ENCODE measurements at regions not wholly inside any gene's neighbourhood (a gene's known extent, or its start where the extent isn't known, plus 50 kb on each side); places are given as distances from the start of the nearest gene placed in this dataset.
"Not testable (repeated sequence)": the region's sequence is repeated elsewhere in the genome, so short reads cannot be mapped to it uniquely, and the experiment has no call there.

- H3K4me1 ChIP-seq (ENCODE audit: insufficient read depth, low read length, severe bottlenecking): no peaks in the 10 kb centered on the region
- H3K9ac ChIP-seq (ENCODE audit: low read length): no peak overlapping the region
- H3K27ac ChIP-seq (ENCODE audit: low read depth, low read length, poor library complexity, severe bottlenecking): no peak overlapping the region
- H3K9me2 ChIP-seq (ENCODE audit: low read depth, low read length): no peaks in the 10 kb centered on the region
- TF ChIP-seq EZH2 (IDR thresholded peaks at IDR 0.05; ENCODE audit: borderline replicate concordance, low read length): no peak
- TF ChIP-seq, protein P1, sequence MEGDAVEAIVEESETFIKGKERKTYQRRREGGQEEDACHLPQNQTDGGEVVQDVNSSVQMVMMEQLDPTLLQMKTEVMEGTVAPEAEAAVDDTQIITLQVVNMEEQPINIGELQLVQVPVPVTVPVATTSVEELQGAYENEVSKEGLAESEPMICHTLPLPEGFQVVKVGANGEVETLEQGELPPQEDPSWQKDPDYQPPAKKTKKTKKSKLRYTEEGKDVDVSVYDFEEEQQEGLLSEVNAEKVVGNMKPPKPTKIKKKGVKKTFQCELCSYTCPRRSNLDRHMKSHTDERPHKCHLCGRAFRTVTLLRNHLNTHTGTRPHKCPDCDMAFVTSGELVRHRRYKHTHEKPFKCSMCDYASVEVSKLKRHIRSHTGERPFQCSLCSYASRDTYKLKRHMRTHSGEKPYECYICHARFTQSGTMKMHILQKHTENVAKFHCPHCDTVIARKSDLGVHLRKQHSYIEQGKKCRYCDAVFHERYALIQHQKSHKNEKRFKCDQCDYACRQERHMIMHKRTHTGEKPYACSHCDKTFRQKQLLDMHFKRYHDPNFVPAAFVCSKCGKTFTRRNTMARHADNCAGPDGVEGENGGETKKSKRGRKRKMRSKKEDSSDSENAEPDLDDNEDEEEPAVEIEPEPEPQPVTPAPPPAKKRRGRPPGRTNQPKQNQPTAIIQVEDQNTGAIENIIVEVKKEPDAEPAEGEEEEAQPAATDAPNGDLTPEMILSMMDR (IDR thresholded peaks at IDR 0.05; ENCODE audit: low read length): no peak
- no peaks in the 10 kb centered on the region for H3K9me3 ChIP-seq (ENCODE audit: low read length)
- no peaks in the 10 kb centered on the region for H3F3A ChIP-seq (ENCODE audit: insufficient read depth, low read length)
- H3K4me3 ChIP-seq (ENCODE audit: low read depth, low read length, poor library complexity, severe bottlenecking): no peak overlapping the region
- no peaks in the 10 kb centered on the region for H3K27me3 ChIP-seq (ENCODE audit: insufficient read depth, low read length)
- H4K20me1 ChIP-seq (ENCODE audit: insufficient read depth, low read length): no peaks in the 10 kb centered on the region
- H3K79me2 ChIP-seq (ENCODE audit: insufficient read depth, low read length): no peaks in the 10 kb centered on the region
- no peaks in the 10 kb centered on the region for H3K36me3 ChIP-seq (ENCODE audit: insufficient read depth, low read length)
- H2AFZ ChIP-seq (ENCODE audit: low read length): no peak overlapping the region
- H3K4me2 ChIP-seq (ENCODE audit: low read length): no peak overlapping the region
Observed at GRCh38 chr10:81248886-81249285, 626.1 kb upstream of the NRG3 start.

- no peaks in the 10 kb centered on the region for H3K27me3 ChIP-seq (ENCODE audit: insufficient read depth, low read length)
Observed at GRCh38 chr10:81251457-81252115, 623.4 kb upstream of the NRG3 start.

DNA sequence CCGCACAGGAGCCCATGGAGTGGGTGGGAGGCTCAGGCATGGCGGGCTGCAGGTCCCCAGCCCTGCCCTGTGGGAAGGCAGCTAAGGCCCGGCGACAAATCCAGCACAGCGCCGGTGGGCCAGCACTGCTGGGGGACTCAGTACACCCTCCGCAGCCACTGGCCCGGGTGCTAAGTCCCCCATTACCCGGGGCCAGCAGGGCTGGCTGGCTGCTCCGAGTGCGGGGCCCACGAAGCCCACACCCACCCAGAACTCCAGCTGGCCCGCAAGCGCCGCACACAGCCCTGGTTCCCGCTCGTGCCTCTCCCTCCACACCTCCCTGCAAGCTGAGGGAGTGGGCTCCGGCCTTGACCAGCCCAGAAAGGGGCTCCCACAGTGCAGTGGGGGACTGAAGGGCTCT is 610.0 kb upstream of the NRG3 start:
- not testable (repeated sequence) for H3F3A ChIP-seq (ENCODE audit: insufficient read depth, low read length); H4K20me1 ChIP-seq (ENCODE audit: insufficient read depth, low read length); H2AFZ ChIP-seq (ENCODE audit: low read length); H3K9ac ChIP-seq (ENCODE audit: low read length); H3K4me1 ChIP-seq (ENCODE audit: insufficient read depth, low read length, severe bottlenecking); H3K4me2 ChIP-seq (ENCODE audit: low read length); H3K4me3 ChIP-seq (ENCODE audit: low read depth, low read length, poor library complexity, severe bottlenecking); H3K27ac ChIP-seq (ENCODE audit: low read depth, low read length, poor library complexity, severe bottlenecking); H3K9me2 ChIP-seq (ENCODE audit: low read depth, low read length); H3K9me3 ChIP-seq (ENCODE audit: low read length); H3K36me3 ChIP-seq (ENCODE audit: insufficient read depth, low read length); H3K27me3 ChIP-seq (ENCODE audit: insufficient read depth, low read length); H3K79me2 ChIP-seq (ENCODE audit: insufficient read depth, low read length)

More at GRCh38 chr10:81251457-81252115, 623.4 kb upstream of the NRG3 start:
- no peak overlapping the region for H3K4me3 ChIP-seq (ENCODE audit: low read depth, low read length, poor library complexity, severe bottlenecking)
- H3K36me3 ChIP-seq (ENCODE audit: insufficient read depth, low read length): no peaks in the 10 kb centered on the region
- H3K9me2 ChIP-seq (ENCODE audit: low read depth, low read length): no peaks in the 10 kb centered on the region; the same call in 1 of the 2 replicates
- no peaks in the 10 kb centered on the region for H3K4me1 ChIP-seq (ENCODE audit: insufficient read depth, low read length, severe bottlenecking)
- H3K27ac ChIP-seq (ENCODE audit: low read depth, low read length, poor library complexity, severe bottlenecking): no peak overlapping the region
- TF ChIP-seq EZH2 (IDR thresholded peaks at IDR 0.05; ENCODE audit: borderline replicate concordance, low read length): no peak
- TF ChIP-seq, protein P1 (IDR thresholded peaks at IDR 0.05; ENCODE audit: low read length): no peak
- H2AFZ ChIP-seq (ENCODE audit: low read length): no peak overlapping the region
- H4K20me1 ChIP-seq (ENCODE audit: insufficient read depth, low read length): no peaks in the 10 kb centered on the region
- no peaks in the 10 kb centered on the region for H3K79me2 ChIP-seq (ENCODE audit: insufficient read depth, low read length)
- no peak overlapping the region for H3K9ac ChIP-seq (ENCODE audit: low read length)
- no peaks in the 10 kb centered on the region for H3K9me3 ChIP-seq (ENCODE audit: low read length)
- H3F3A ChIP-seq (ENCODE audit: insufficient read depth, low read length): no peaks in the 10 kb centered on the region
- no peak overlapping the region for H3K4me2 ChIP-seq (ENCODE audit: low read length)

DNA sequence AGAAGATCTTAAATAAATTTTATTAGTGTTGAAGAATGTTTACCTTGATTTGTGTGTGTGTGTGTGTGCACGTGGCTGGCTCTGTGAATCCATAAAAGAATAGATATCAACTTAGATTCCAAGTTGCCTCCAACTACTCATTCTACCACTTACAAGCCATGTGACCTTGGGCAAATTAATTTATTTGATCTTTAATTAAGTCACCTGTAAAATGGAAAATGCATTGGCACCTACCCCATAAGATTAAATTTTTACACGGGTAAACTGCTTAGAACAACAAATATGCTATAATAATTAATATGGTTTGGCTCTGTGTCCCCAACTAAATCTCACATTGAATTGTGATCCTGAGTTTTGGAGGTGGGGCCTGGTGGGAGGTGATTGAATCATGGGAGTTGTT is 604.9 kb upstream of the NRG3 start:
- H3K9ac ChIP-seq (ENCODE audit: low read length): no peak overlapping the region
- no peaks in the 10 kb centered on the region for H3K9me3 ChIP-seq (ENCODE audit: low read length)
- TF ChIP-seq EZH2 (IDR thresholded peaks at IDR 0.05; ENCODE audit: borderline replicate concordance, low read length): no peak
- TF ChIP-seq, protein P1 (IDR thresholded peaks at IDR 0.05; ENCODE audit: low read length): no peak
- H3K4me2 ChIP-seq (ENCODE audit: low read length): no peak overlapping the region
- no peak overlapping the region for H3K27ac ChIP-seq (ENCODE audit: low read depth, low read length, poor library complexity, severe bottlenecking)
- H3K9me2 ChIP-seq (ENCODE audit: low read depth, low read length): no peaks in the 10 kb centered on the region
- H3K79me2 ChIP-seq (ENCODE audit: insufficient read depth, low read length): no peaks in the 10 kb centered on the region
- no peaks in the 10 kb centered on the region for H3F3A ChIP-seq (ENCODE audit: insufficient read depth, low read length)
- H3K27me3 ChIP-seq (ENCODE audit: insufficient read depth, low read length): no peaks in the 10 kb centered on the region
- no peaks in the 10 kb centered on the region for H3K4me1 ChIP-seq (ENCODE audit: insufficient read depth, low read length, severe bottlenecking)
- no peak overlapping the region for H3K4me3 ChIP-seq (ENCODE audit: low read depth, low read length, poor library complexity, severe bottlenecking)
- no peaks in the 10 kb centered on the region for H4K20me1 ChIP-seq (ENCODE audit: insufficient read depth, low read length)
- no peak overlapping the region for H2AFZ ChIP-seq (ENCODE audit: low read length)
- H3K36me3 ChIP-seq (ENCODE audit: insufficient read depth, low read length): no peaks in the 10 kb centered on the region
